Heart left ventricle (tissue), 16 donors: ENCODE measurements at regions not wholly inside any gene's neighbourhood (a gene's known extent, or its start where the extent isn't known, plus 50 kb on each side); places are given as distances from the start of the nearest gene placed in this dataset.
A peak's percentile ranks its signal among the peaks of the same experiment; 100 is the strongest.

Source experiments
- ATAC-seq, 4 donors: fragments of 200-7000 bp; cut with Tn5 transposase; one replicate each; pipeline ENCODE4 v1.9.1; 2020 to 2022; ENCODE audit warnings: moderate library complexity in 4 of 4, mild to moderate bottlenecking in 3 of 4, moderate number of reproducible peaks in 1 of 4
- DNase-seq, 5 donors: peaks; one replicate each; pipeline ENCODE4 v3.0.0-alpha.2; 2020
- H3K27ac ChIP-seq, 12 donors: fragments of 200-600 bp; sonication (generic) in 4 of 12; one replicate each; pipeline versions ENCODE4 v1.5.0 to v1.8.0; 2016 to 2022; ENCODE audit warnings: mild to moderate bottlenecking in 2 of 12
- H3K27me3 ChIP-seq, 9 donors: fragments of 200-600 bp; sonication (generic) in 2 of 9; one replicate each; pipeline versions ENCODE4 v1.5.1 to v1.8.0; 2016 to 2022; ENCODE audit warnings: mild to moderate bottlenecking in 3 of 9
- H3K36me3 ChIP-seq, 9 donors: fragments of 200-600 bp; sonication (generic) in 2 of 9; one replicate each; pipeline versions ENCODE4 v1.5.0 to v1.8.0; 2018 to 2022; ENCODE audit warnings: mild to moderate bottlenecking in 2 of 9
- H3K4me1 ChIP-seq, 12 donors: fragments of 200-600 bp; sonication (generic) in 4 of 12; one replicate each; pipeline versions ENCODE4 v1.5.0 to v1.8.0; 2016 to 2022; ENCODE audit warnings: mild to moderate bottlenecking in 3 of 12
- H3K4me3 ChIP-seq, 12 donors: fragments of 200-600 bp; sonication (generic) in 4 of 12; one replicate each; pipeline versions ENCODE4 v1.5.0 to v1.8.0; 2017 to 2022; ENCODE audit warnings: mild to moderate bottlenecking in 9 of 12, moderate library complexity in 4 of 12
- H3K9me3 ChIP-seq, 12 donors: fragments of 200-600 bp; sonication (generic) in 4 of 12; one replicate each; pipeline versions ENCODE4 v1.5.0 to v1.8.0; 2016 to 2022; ENCODE audit warnings: mild to moderate bottlenecking in 1 of 12
- CTCF ChIP-seq, 12 donors: fragments of 200-600 bp; sonication (generic) in 4 of 12; IDR thresholded peaks; one replicate each; pipeline versions ENCODE4 v1.5.0 to v1.8.0; 2018 to 2022; ENCODE audit warnings: antibody characterized with exemption in 12 of 12, mild to moderate bottlenecking in 5 of 12
- POLR2A ChIP-seq, 2 donors: fragments of 450-650 bp; IDR thresholded peaks; one replicate each; pipeline ENCODE4 v1.6.1; 2017; ENCODE audit warnings: antibody characterized with exemption in 2 of 2, mild to moderate bottlenecking in 2 of 2, moderate library complexity in 2 of 2
- WGBS, 4 donors: extraction: QIAGEN DNeasy Blood & Tissue Kit in 2 of 4; methylation state at CpG; one replicate each; pipeline versions ENCODE4 v1.1.5 to v1.1.7; 2013 to 2018; 5-methylcytosine and 5-hydroxymethylcytosine counted together
- intact Hi-C, 10 donors: fragments of 100-400 bp; cut with DNase I; formaldehyde crosslinking; loops; one replicate each; pipeline versions ENCODE4 v1.11.1 to v1.14.2; 2022
- donor health status: ischemic (EF 13 %, LVEDD 7.1; RV severe dilation, severe dysfunction).
- donor health status: healthy with polysubstance abuse.
- donor health status: DM: no; HTN: yes; CAD: no.
- donor health status: DM: no; HTN: no; CAD: no.
- donor health status: ischemic (EF 25% LVEDD 6.9; RV normal size, moderate dysfunction).
- donor health status: ischemic (EF 25% LVEDD 5.7; RV mildly dilated, moderate dysfunction).
- donor health status: healthy.
- donor health status: DM: yes; HTN: yes; CAD: no.
- donor health status: ischemic (EF 35%, LVEDD 5.7; RV mildly dilated, moderate dysfunction).
- donor health status: nonischemic (EF 11% LVEDD 7.7; RV severe dilation, severe dysfunction).
- donor health status: DM: yes; HTN: yes; CAD: no.
- donor health status: PGD.
- donor health status: ischemic (EF 29% LVEDD 5.4; RV normal size, mild dysfunction).
- donor health status: nonischemic (EF 23%, LVEDD 6.1; RV moderate dilation, normal function).

- Histone ChIP-seq H3K4me1 (peaks cover 0 to 5% (median 0%) of the 10 kb centered on the region in 12 donors), H3K27ac (no peak overlapping the region), H3K36me3 (no peaks in the 10 kb centered on the region), H3K9me3 (no peaks in the 10 kb centered on the region), H3K27me3 (peaks cover 0 to 4% (median 0%) of the 10 kb centered on the region in 9 donors), H3K4me3 (no peak overlapping the region)
- DNase-seq (no peak), ATAC-seq (peak in 1 of 4 donors; percentile 38)
- intact Hi-C loops = no loop called here
- no peak for TF ChIP-seq CTCF (IDR thresholded peaks at IDR 0.05)
- TF ChIP-seq POLR2A (IDR thresholded peaks at IDR 0.05) = no peak
- 44 to 57% (median 49%) methylated on average over 6 of the region's 6 CpGs for WGBS, 4 donors
Observed at GRCh38 chr4:98801259-98801725, 127.6 kb downstream of the EIF4E start.

GRCh38 chr4:98796991-98797390, 131.9 kb downstream of the EIF4E start:
- no peak for DNase-seq
- intact Hi-C loops = no loop called here
- no peak overlapping the region for H3K27ac ChIP-seq
- no peaks in the 10 kb centered on the region for H3K9me3 ChIP-seq
- no peaks in the 10 kb centered on the region for H3K36me3 ChIP-seq
- no peak overlapping the region for H3K4me3 ChIP-seq
- 81 to 90% (median 84%) methylated on average over 7 of the region's 7 CpGs for WGBS, 4 donors
- no peak for ATAC-seq
- no peaks in the 10 kb centered on the region for H3K4me1 ChIP-seq
- peaks cover 0 to 4% (median 0%) of the 10 kb centered on the region in 9 donors for H3K27me3 ChIP-seq
- no peak for TF ChIP-seq CTCF (IDR thresholded peaks at IDR 0.05)

- ATAC-seq = no peak
- 78 to 88% (median 87%) methylated on average over 3 of the region's 3 CpGs for WGBS, 4 donors
- TF ChIP-seq POLR2A (IDR thresholded peaks at IDR 0.05) = no peak
- TF ChIP-seq CTCF (IDR thresholded peaks at IDR 0.05) = no peak
- no peak overlapping the region for H3K27ac ChIP-seq
- DNase-seq = no peak
- no peaks in the 10 kb centered on the region for H3K9me3 ChIP-seq
- no peaks in the 10 kb centered on the region for H3K36me3 ChIP-seq
- no peak overlapping the region for H3K4me3 ChIP-seq
- no peaks in the 10 kb centered on the region for H3K4me1 ChIP-seq
- peaks cover 0 to 4% (median 0%) of the 10 kb centered on the region in 9 donors for H3K27me3 ChIP-seq
- intact Hi-C loops = no loop called here
Observed at GRCh38 chr4:98794565-98795205, 134.2 kb downstream of the EIF4E start.

GRCh38 chr4:98793658-98794057, 135.2 kb upstream of the TSPAN5 start:
- no peak overlapping the region for H3K27ac ChIP-seq
- DNase-seq (no peak), ATAC-seq (no peak)
- TF ChIP-seq CTCF (IDR thresholded peaks at IDR 0.05) (no peak), POLR2A (IDR thresholded peaks at IDR 0.05) (no peak)
- WGBS, 4 donors = 74 to 88% (median 83%) methylated on average over 3 of the region's 3 CpGs
- H3K9me3 ChIP-seq = no peaks in the 10 kb centered on the region
- H3K4me3 ChIP-seq = no peak overlapping the region
- no peaks in the 10 kb centered on the region for H3K36me3 ChIP-seq
- intact Hi-C loops = no loop called here
- no peaks in the 10 kb centered on the region for H3K4me1 ChIP-seq
- peaks cover 0 to 4% (median 0%) of the 10 kb centered on the region in 9 donors for H3K27me3 ChIP-seq
